Fibroblast of pulmonary artery (primary cell): ENCODE measurements at regions not wholly inside any gene's neighbourhood (a gene's known extent, or its start where the extent isn't known, plus 50 kb on each side); places are given as distances from the start of the nearest gene placed in this dataset.

Experiments used
- DNase-seq: peaks from one replicate; pipeline ENCODE4 v3.0.0-alpha.2; 2010; ENCODE audit warnings: low read depth
- H3K4me3 ChIP-seq: replicated peaks from 2 replicates; pipeline ENCODE4 v1.5.1; 2011; ENCODE audit warnings: low read depth, mild to moderate bottlenecking, control low read depth, low read length, moderate library complexity
- TF ChIP-seq, protein P1 (sequence below): IDR thresholded peaks from 2 replicates; pipeline ENCODE4 v1.5.1; 2011; ENCODE audit warnings: mild to moderate bottlenecking, control low read depth, low read length, inconsistent platforms; ENCODE audit errors: missing control alignments

DNA sequence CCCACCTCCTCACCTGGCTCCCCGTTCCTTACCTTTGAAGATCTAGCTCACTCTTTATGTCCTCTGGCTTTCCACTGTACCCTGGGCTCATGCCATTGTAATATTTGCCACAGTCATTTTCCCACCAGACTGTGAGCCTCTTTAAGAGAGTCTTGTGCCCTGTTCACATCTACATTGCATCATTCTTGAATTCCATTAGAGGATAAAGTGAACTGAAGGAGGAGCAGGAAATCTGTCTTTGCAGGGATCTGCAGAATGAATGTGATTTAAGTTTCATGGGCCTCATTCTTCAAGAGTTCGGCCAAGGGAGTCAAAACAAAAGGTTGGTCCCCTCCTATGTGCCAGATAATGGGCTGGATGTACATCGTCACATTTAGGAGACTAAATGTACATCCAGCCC is 272.6 kb upstream of the CITED2 start:
- TF ChIP-seq, protein P1, sequence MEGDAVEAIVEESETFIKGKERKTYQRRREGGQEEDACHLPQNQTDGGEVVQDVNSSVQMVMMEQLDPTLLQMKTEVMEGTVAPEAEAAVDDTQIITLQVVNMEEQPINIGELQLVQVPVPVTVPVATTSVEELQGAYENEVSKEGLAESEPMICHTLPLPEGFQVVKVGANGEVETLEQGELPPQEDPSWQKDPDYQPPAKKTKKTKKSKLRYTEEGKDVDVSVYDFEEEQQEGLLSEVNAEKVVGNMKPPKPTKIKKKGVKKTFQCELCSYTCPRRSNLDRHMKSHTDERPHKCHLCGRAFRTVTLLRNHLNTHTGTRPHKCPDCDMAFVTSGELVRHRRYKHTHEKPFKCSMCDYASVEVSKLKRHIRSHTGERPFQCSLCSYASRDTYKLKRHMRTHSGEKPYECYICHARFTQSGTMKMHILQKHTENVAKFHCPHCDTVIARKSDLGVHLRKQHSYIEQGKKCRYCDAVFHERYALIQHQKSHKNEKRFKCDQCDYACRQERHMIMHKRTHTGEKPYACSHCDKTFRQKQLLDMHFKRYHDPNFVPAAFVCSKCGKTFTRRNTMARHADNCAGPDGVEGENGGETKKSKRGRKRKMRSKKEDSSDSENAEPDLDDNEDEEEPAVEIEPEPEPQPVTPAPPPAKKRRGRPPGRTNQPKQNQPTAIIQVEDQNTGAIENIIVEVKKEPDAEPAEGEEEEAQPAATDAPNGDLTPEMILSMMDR, result no peak
- H3K4me3 ChIP-seq, result no peak overlapping the region
- DNase-seq, result peak; percentile 28

DNA sequence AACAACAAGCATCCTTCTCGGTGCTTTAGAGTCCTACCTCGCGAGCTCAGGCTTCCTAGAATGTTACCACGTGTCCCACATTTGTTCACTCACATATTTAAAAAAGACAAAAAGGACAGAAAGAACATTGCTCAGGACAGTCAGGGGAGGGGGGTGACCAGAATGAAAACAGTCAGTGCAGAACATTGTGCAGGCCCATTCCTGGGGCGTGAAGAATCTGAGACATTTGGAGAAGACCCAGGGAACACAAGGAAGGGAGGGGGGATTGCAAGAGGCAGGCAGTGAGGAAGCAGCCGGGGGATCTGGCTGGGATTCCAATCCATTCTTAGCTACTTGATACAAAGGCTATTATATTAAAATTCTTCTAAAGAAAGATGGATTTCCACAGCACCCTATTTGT is 270.4 kb upstream of the CITED2 start:
- peak; percentile 54 for DNase-seq
- no peak overlapping the region for H3K4me3 ChIP-seq
- TF ChIP-seq, protein P1, result no peak

GRCh38 chr6:139643986-139644385 is 269.5 kb upstream of the CITED2 start:
- DNase-seq, result no peak
- no peak overlapping the region for H3K4me3 ChIP-seq
- TF ChIP-seq, protein P1, result no peak

- TF ChIP-seq, protein P1, result no peak
- DNase-seq, result no peak
- no peak overlapping the region for H3K4me3 ChIP-seq
Observed at GRCh38 chr6:139642346-139642745, 267.9 kb upstream of the CITED2 start.

- DNase-seq, result no peak
Observed at GRCh38 chr6:139641376-139641775, 266.9 kb upstream of the CITED2 start.

GRCh38 chr6:139640921-139641320 is 266.5 kb upstream of the CITED2 start:
- H3K4me3 ChIP-seq, result no peak overlapping the region
- TF ChIP-seq, protein P1, result no peak
- no peak for DNase-seq

More at GRCh38 chr6:139641376-139641775, 266.9 kb upstream of the CITED2 start:
- TF ChIP-seq, protein P1, result no peak
- H3K4me3 ChIP-seq, result no peak overlapping the region

DNA sequence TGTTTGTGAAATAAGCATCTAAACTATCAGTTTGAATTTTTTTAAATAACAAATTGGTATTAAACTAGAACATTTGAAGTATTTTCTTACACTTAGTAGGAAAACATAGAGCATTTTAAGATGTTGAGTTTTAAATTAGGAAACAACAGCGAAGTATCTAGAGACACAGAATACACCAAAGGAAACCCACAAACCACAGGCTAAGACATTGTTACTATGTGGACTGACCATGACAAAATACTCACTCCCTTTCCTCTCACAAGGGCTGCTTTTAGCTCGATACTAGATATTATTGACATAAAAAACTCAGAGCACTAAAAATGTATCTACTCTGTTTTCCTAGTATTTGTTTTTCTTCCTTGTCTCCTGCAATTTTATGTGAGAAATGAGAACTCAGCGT is 266.0 kb upstream of the CITED2 start:
- peak; percentile 14 for DNase-seq
- H3K4me3 ChIP-seq, result no peak overlapping the region
- TF ChIP-seq, protein P1, result no peak
